ENCODE measurements at regions not wholly inside any gene's neighbourhood (a gene's known extent, or its start where the extent isn't known, plus 50 kb on each side); places are given as distances from the start of the nearest gene placed in this dataset.

GRCh38 chr10:4312051-4312835 lies 513.8 kb upstream of the AKR1E2 start:
- no peak overlapping the region for H3K4me3 ChIP-seq (ENCODE audit: low read depth, low read length)
- TF ChIP-seq, protein P1, sequence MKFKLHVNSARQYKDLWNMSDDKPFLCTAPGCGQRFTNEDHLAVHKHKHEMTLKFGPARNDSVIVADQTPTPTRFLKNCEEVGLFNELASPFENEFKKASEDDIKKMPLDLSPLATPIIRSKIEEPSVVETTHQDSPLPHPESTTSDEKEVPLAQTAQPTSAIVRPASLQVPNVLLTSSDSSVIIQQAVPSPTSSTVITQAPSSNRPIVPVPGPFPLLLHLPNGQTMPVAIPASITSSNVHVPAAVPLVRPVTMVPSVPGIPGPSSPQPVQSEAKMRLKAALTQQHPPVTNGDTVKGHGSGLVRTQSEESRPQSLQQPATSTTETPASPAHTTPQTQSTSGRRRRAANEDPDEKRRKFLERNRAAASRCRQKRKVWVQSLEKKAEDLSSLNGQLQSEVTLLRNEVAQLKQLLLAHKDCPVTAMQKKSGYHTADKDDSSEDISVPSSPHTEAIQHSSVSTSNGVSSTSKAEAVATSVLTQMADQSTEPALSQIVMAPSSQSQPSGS (tag by site-specific recombination; IDR thresholded peaks at IDR 0.05; ENCODE audit: low read depth), result peak; percentile 77
- TF ChIP-seq, protein P2, sequence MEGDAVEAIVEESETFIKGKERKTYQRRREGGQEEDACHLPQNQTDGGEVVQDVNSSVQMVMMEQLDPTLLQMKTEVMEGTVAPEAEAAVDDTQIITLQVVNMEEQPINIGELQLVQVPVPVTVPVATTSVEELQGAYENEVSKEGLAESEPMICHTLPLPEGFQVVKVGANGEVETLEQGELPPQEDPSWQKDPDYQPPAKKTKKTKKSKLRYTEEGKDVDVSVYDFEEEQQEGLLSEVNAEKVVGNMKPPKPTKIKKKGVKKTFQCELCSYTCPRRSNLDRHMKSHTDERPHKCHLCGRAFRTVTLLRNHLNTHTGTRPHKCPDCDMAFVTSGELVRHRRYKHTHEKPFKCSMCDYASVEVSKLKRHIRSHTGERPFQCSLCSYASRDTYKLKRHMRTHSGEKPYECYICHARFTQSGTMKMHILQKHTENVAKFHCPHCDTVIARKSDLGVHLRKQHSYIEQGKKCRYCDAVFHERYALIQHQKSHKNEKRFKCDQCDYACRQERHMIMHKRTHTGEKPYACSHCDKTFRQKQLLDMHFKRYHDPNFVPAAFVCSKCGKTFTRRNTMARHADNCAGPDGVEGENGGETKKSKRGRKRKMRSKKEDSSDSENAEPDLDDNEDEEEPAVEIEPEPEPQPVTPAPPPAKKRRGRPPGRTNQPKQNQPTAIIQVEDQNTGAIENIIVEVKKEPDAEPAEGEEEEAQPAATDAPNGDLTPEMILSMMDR (tag by site-specific recombination; IDR thresholded peaks at IDR 0.05), result no peak
- no peak overlapping the region for H3K27ac ChIP-seq (ENCODE audit: extremely low read depth, low read depth, low read length)
- ChIA-PET CTCF (no interaction called here), POLR2A (no interaction called here)
- no peaks in the 10 kb centered on the region for H3K36me3 ChIP-seq (ENCODE audit: control insufficient read depth in 2 of 2, insufficient read depth in 1 of 2, low read length in 2 of 2)
- no peaks in the 10 kb centered on the region for H3K9me3 ChIP-seq (ENCODE audit: control insufficient read depth, insufficient read depth, low read depth, low read length)
- no peaks in the 10 kb centered on the region for H3K4me1 ChIP-seq (ENCODE audit: control insufficient read depth, insufficient read depth, low read length)

DNA sequence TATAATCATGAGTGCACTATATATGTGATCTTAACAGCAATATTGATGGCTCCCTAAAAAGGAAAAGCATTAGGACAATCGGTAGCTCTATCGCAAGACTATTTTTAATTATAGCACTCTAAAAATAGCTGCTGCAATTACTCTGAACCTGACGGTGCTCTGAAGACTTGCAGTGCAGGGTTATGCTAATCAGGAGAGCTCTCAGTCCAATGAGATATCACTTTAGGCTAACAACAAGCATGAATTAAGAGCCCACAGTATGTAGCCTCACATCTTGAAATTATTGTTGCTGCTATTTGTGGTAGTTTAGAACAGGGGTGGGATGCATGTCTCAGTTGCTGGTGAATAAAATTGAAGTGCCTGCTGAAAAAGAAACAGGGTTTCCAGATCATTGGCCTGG lies 515.8 kb upstream of the AKR1E2 start:
- Histone ChIP-seq H3K4me1 (ENCODE audit: control insufficient read depth, insufficient read depth, low read length) (no peaks in the 10 kb centered on the region), H3K27ac (ENCODE audit: extremely low read depth, low read depth, low read length) (no peak overlapping the region), H3K9me3 (ENCODE audit: control insufficient read depth, insufficient read depth, low read depth, low read length) (no peaks in the 10 kb centered on the region), H3K4me3 (ENCODE audit: low read depth, low read length) (no peak overlapping the region), H3K36me3 (ENCODE audit: control insufficient read depth in 2 of 2, insufficient read depth in 1 of 2, low read length in 2 of 2) (no peaks in the 10 kb centered on the region)
- POLR2A ChIA-PET, result interaction anchor here (0.6 kb wide), 1 partner anchor 34 kb away, joined by 3 read pairs; no protein-coding TSS in a partner anchor
- no peak for TF ChIP-seq ZNF184 (tag by site-specific recombination; IDR thresholded peaks at IDR 0.05)
- CTCF ChIA-PET, result interaction anchor here (0.6 kb wide), 1 partner anchor 885 kb away, joined by 4 read pairs; no protein-coding TSS in a partner anchor

GRCh38 chr10:4307910-4308309 lies 518.1 kb upstream of the AKR1E2 start:
- CTCF ChIA-PET, result no interaction called here
- POLR2A ChIA-PET, result interaction anchor here (0.7 kb wide), 1 partner anchor 60 kb away, joined by 6 read pairs; no protein-coding TSS in a partner anchor
- Histone ChIP-seq H3K36me3 (ENCODE audit: control insufficient read depth in 2 of 2, insufficient read depth in 1 of 2, low read length in 2 of 2) (no peaks in the 10 kb centered on the region), H3K4me1 (ENCODE audit: control insufficient read depth, insufficient read depth, low read length) (no peaks in the 10 kb centered on the region), H3K4me3 (ENCODE audit: low read depth, low read length) (no peak overlapping the region), H3K27ac (ENCODE audit: extremely low read depth, low read depth, low read length) (no peak overlapping the region), H3K9me3 (ENCODE audit: control insufficient read depth, insufficient read depth, low read depth, low read length) (no peaks in the 10 kb centered on the region)
- TF ChIP-seq GLI4 (tag by site-specific recombination; IDR thresholded peaks at IDR 0.05), result no peak
- no peak for TF ChIP-seq ZSCAN30 (tag by site-specific recombination; IDR thresholded peaks at IDR 0.05)
- no peak for TF ChIP-seq ZNF362 (tag by site-specific recombination; IDR thresholded peaks at IDR 0.05)

- Histone ChIP-seq H3K27ac (ENCODE audit: extremely low read depth, low read depth, low read length) (no peak overlapping the region), H3K36me3 (ENCODE audit: control insufficient read depth in 2 of 2, insufficient read depth in 1 of 2, low read length in 2 of 2) (no peaks in the 10 kb centered on the region), H3K4me1 (ENCODE audit: control insufficient read depth, insufficient read depth, low read length) (no peaks in the 10 kb centered on the region), H3K9me3 (ENCODE audit: control insufficient read depth, insufficient read depth, low read depth, low read length) (no peaks in the 10 kb centered on the region), H3K4me3 (ENCODE audit: low read depth, low read length) (no peak overlapping the region)
- POLR2A ChIA-PET, result no interaction called here
- CTCF ChIA-PET, result interaction anchor here (0.7 kb wide), 1 partner anchor 32 kb away, joined by 3 read pairs; no protein-coding TSS in a partner anchor
- TF ChIP-seq ZNF548 (tag by site-specific recombination; IDR thresholded peaks at IDR 0.05) (no peak), ZNF585B (tag by site-specific recombination; IDR thresholded peaks at IDR 0.05) (no peak), ZFP3 (tag by site-specific recombination; IDR thresholded peaks at IDR 0.05; ENCODE audit: low read depth) (no peak), SCRT1 (tag by site-specific recombination; IDR thresholded peaks at IDR 0.05; ENCODE audit: borderline replicate concordance) (no peak)
- TF ChIP-seq, protein P3, sequence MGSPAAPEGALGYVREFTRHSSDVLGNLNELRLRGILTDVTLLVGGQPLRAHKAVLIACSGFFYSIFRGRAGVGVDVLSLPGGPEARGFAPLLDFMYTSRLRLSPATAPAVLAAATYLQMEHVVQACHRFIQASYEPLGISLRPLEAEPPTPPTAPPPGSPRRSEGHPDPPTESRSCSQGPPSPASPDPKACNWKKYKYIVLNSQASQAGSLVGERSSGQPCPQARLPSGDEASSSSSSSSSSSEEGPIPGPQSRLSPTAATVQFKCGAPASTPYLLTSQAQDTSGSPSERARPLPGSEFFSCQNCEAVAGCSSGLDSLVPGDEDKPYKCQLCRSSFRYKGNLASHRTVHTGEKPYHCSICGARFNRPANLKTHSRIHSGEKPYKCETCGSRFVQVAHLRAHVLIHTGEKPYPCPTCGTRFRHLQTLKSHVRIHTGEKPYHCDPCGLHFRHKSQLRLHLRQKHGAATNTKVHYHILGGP (tag by site-specific recombination; IDR thresholded peaks at IDR 0.05), result no peak
These were observed 519.1 kb upstream of the AKR1E2 start for GRCh38 chr10:4306871-4307270.
